ENCODE measurements at regions not wholly inside any gene's neighbourhood (a gene's known extent, or its start where the extent isn't known, plus 50 kb on each side); places are given as distances from the start of the nearest gene placed in this dataset.

GRCh38 chr15:45892182-45892581 is 257.4 kb downstream of the SQOR start:
- H3K9ac ChIP-seq (replicated peaks in 1 of 4; ENCODE audit: extremely low read depth in 1 of 4, low read depth in 3 of 4, low read length in 3 of 4) = no peak overlapping the region
- no peak overlapping the region for H2BK120ac ChIP-seq (replicated peaks; ENCODE audit: low read depth, low read length)
- no peak overlapping the region for H3K18ac ChIP-seq (ENCODE audit: extremely low read depth, low read length)
- no peak overlapping the region for H2AFZ ChIP-seq (ENCODE audit: low read length)
- no peak overlapping the region for H3K56ac ChIP-seq (replicated peaks; ENCODE audit: insufficient read length, low read depth, low read length)
- no peak overlapping the region for H3K23ac ChIP-seq (ENCODE audit: insufficient read length)
- no peak overlapping the region for H3K4ac ChIP-seq (replicated peaks; ENCODE audit: insufficient read length, low read depth, low read length)
- H2BK12ac ChIP-seq (ENCODE audit: low read depth, low read length) = no peak overlapping the region
- no peak overlapping the region for H3K14ac ChIP-seq (ENCODE audit: insufficient read length)
- H3K4me3 ChIP-seq (ENCODE audit: extremely low read depth in 1 of 4, insufficient read depth in 2 of 4, low read depth in 3 of 4, low read length in 4 of 4) = no peak overlapping the region
- H2AK5ac ChIP-seq (ENCODE audit: low read depth, low read length) = no peak overlapping the region
- no peaks in the 10 kb centered on the region for H3K79me2 ChIP-seq (ENCODE audit: control insufficient read depth in 1 of 2, insufficient read depth in 2 of 2, low read length in 2 of 2)
- H3K4me2 ChIP-seq (ENCODE audit: insufficient read depth in 1 of 2, low read depth in 2 of 2, low read length in 2 of 2) = no peak overlapping the region
- no peak overlapping the region for H2BK5ac ChIP-seq (ENCODE audit: low read depth, low read length)
- POLR2A ChIA-PET (ENCODE audit: partially characterized antibody) = no interaction called here
- H4K20me1 ChIP-seq (replicated peaks in 1 of 2; ENCODE audit: control insufficient read depth in 1 of 2, insufficient read depth in 2 of 2, low read length in 2 of 2) = no peaks in the 10 kb centered on the region
- FAIRE-seq = no peak
- H3K4me1 ChIP-seq (replicated peaks in 1 of 4; ENCODE audit: control insufficient read depth in 3 of 4, insufficient read depth in 4 of 4, low read length in 3 of 4) = no peaks in the 10 kb centered on the region
- WGBS, 2 experiments (ENCODE audit: extremely low coverage in 1 of 2, insufficient coverage in 1 of 2, insufficient read length in 1 of 2, insufficient replicate concordance in 2 of 2, low coverage in 1 of 2, low lambda C conversion rate in 2 of 2, missing lambda C conversion rate in 1 of 2) = 93% methylated on average over 3 of the region's 3 CpGs; no CpG with 5 or more reads in 1 of the 2 experiments
- H3K79me1 ChIP-seq (ENCODE audit: low read depth, low read length) = no peaks in the 10 kb centered on the region
- TF ChIP-seq CBX5 (IDR thresholded peaks at IDR 0.05; ENCODE audit: low read depth, low read length) = no peak
- no peak overlapping the region for H4K5ac ChIP-seq (ENCODE audit: insufficient read length, low read depth, low read length)
- H3K23me2 ChIP-seq (ENCODE audit: low read depth, low read length) = no peaks in the 10 kb centered on the region
- H3K27me3 ChIP-seq (replicated peaks in 1 of 4; ENCODE audit: control insufficient read depth in 3 of 4, extremely low read depth in 1 of 4, insufficient read depth in 3 of 4, low read length in 3 of 4) = no peaks in the 10 kb centered on the region
- H3K27ac ChIP-seq (ENCODE audit: low read depth, low read length) = no peak overlapping the region
- H3K36me3 ChIP-seq (ENCODE audit: control insufficient read depth in 2 of 4, insufficient read depth in 4 of 4, low read length in 3 of 4) = no peaks in the 10 kb centered on the region
- no peak overlapping the region for H2BK20ac ChIP-seq (ENCODE audit: low read length)
- no peak overlapping the region for H2BK15ac ChIP-seq (ENCODE audit: low read length)
- CTCF ChIA-PET (ENCODE audit: partially characterized antibody) = interaction anchor here (1.0 kb wide), 1 partner anchor 167 kb away, joined by 3 read pairs; no protein-coding TSS in a partner anchor
- no peaks in the 10 kb centered on the region for H3K9me3 ChIP-seq (ENCODE audit: insufficient read depth in 2 of 2, low read depth in 1 of 2, low read length in 1 of 2)
- H4K8ac ChIP-seq (ENCODE audit: extremely low read depth, insufficient read depth, low read length) = no peak overlapping the region
- DNase-seq (ENCODE audit: low read depth in 1 of 2, low spot score in 2 of 2) = no peak
- no peak overlapping the region for H4K91ac ChIP-seq (replicated peaks; ENCODE audit: insufficient read length, low read length)

Measured in H1 (cell line).